ENCODE measurements at regions not wholly inside any gene's neighbourhood (a gene's known extent, or its start where the extent isn't known, plus 50 kb on each side); places are given as distances from the start of the nearest gene placed in this dataset.

GRCh38 chr5:87949676-87950631 is 318.7 kb downstream of the TMEM161B start:
- Histone ChIP-seq H3K36me3 (no peaks in the 10 kb centered on the region), H3K4me1 (no peaks in the 10 kb centered on the region), H3K27me3 (no peaks in the 10 kb centered on the region), H3K27ac (no peak overlapping the region), H3K9me3 (no peaks in the 10 kb centered on the region), H3K4me3 (no peak overlapping the region)
- intact Hi-C loops (cut with DNase I; ENCODE audit: low total_unique reads) (no loop called here), in situ Hi-C loops (cut with MboI; ENCODE audit: low pct_ligation_motif_present in 1 of 4, low pct_unique_long_range_greater_than_20kb in 1 of 4, low sequenced_read_pairs in 3 of 4) (no loop called here)
- WGBS, 2 donors (ENCODE audit: low coverage in 1 of 2): 52 to 60% methylated on average over 6 to 10 of the region's 10 CpGs
- TF ChIP-seq EP300 (IDR thresholded peaks at IDR 0.05; ENCODE audit: low read depth): no peak
- DNase-seq: no peak

DNA sequence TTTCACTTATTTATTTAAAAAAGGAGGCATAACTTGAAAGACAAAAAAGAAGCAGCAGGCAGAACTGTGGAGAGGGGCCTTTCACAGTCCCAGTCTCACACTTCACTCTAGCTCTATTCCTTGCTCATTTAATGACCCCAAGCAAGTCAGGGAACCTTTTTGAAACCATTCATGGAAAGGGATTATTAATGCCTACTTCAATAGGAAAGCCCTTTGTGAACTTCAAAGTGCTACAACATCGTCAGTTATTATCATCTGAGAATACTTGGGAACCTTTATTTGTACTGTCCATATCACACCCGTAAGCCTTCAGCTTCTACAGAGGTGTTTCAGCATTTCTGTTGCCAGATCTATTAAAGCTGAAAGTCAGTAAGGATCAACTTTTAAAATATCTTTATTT is 320.2 kb downstream of the TMEM161B start:
- DNase-seq: no peak
- H3K4me1 ChIP-seq: no peaks in the 10 kb centered on the region
- in situ Hi-C loops (cut with MboI; ENCODE audit: low pct_ligation_motif_present in 1 of 4, low pct_unique_long_range_greater_than_20kb in 1 of 4, low sequenced_read_pairs in 3 of 4) (no loop called here), intact Hi-C loops (cut with DNase I; ENCODE audit: low total_unique reads) (no loop called here)
- no peaks in the 10 kb centered on the region for H3K36me3 ChIP-seq
- H3K4me3 ChIP-seq: no peak overlapping the region
- H3K27me3 ChIP-seq: no peaks in the 10 kb centered on the region
- 62 to 79% methylated on average over 2 of the region's 2 CpGs for WGBS, 2 donors (ENCODE audit: low coverage in 1 of 2)
- H3K27ac ChIP-seq: no peak overlapping the region
- no peaks in the 10 kb centered on the region for H3K9me3 ChIP-seq
- no peak for TF ChIP-seq EP300 (IDR thresholded peaks at IDR 0.05; ENCODE audit: low read depth)
- TF ChIP-seq POLR2A (IDR thresholded peaks at IDR 0.05): no peak
- no peak for TF ChIP-seq POLR2AphosphoS5 (IDR thresholded peaks at IDR 0.05)
- TF ChIP-seq CTCF (IDR thresholded peaks at IDR 0.05): no peak

DNA sequence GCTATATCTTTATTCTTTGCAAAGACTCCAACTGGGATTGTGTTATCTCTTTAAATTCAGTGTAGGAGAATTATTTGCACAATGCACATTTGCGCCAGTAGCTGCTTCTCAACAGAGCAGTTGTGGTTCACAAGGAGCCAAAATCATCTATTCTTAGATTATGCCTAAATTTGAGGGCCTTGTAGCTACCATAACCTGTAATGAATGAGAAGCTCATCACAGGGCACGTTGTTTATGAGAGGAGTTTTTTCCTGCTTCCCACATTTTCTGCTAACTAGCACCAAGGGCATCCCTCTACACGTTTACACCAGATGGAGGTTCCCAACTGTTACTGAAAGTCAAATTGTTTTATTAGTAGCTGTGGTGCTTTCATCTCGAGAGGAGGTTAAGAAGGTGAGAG is 322.4 kb downstream of the TMEM161B start:
- TF ChIP-seq POLR2A (IDR thresholded peaks at IDR 0.05): no peak
- no peak for TF ChIP-seq CTCF (IDR thresholded peaks at IDR 0.05)
- no peak for DNase-seq
- intact Hi-C loops (cut with DNase I; ENCODE audit: low total_unique reads): no loop called here

DNA sequence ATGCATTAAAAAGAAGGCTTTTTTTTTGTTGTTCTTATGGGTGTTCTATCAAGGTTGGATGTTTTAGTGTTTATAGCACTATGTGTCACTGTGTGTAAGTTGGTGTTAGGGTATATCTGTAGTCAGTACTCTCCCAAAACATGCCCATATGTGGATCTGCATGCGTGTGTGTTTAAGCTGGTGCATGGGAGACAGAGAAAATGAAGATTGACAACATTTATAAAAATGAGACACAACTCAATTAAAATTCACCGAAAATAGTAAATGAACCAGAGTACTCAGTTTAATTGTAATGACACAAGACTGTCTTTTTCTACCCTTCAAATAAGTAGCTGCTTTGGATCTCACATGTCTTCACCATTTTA is 323.4 kb downstream of the TMEM161B start:
- Histone ChIP-seq H3K27ac (no peak overlapping the region), H3K27me3 (no peaks in the 10 kb centered on the region), H3K9me3 (no peaks in the 10 kb centered on the region), H3K4me1 (no peaks in the 10 kb centered on the region), H3K4me3 (no peak overlapping the region), H3K36me3 (no peaks in the 10 kb centered on the region)
- intact Hi-C loops (cut with DNase I; ENCODE audit: low total_unique reads): no loop called here
- TF ChIP-seq POLR2AphosphoS5 (IDR thresholded peaks at IDR 0.05) (no peak), CTCF (IDR thresholded peaks at IDR 0.05) (no peak), EP300 (IDR thresholded peaks at IDR 0.05; ENCODE audit: low read depth) (no peak)
- DNase-seq: no peak
- in situ Hi-C loops (cut with MboI; ENCODE audit: low pct_ligation_motif_present in 1 of 4, low pct_unique_long_range_greater_than_20kb in 1 of 4, low sequenced_read_pairs in 3 of 4): no loop called here
- 78 to 87% methylated on average over 2 of the region's 2 CpGs for WGBS, 2 donors (ENCODE audit: low coverage in 1 of 2)

More for the DNA sequence above, 322.4 kb downstream of the TMEM161B start:
- H3K4me1 ChIP-seq: no peaks in the 10 kb centered on the region
- H3K4me3 ChIP-seq: no peak overlapping the region
- no peaks in the 10 kb centered on the region for H3K36me3 ChIP-seq
- 33 to 36% methylated on average over 3 to 4 of the region's 4 CpGs for WGBS, 2 donors (ENCODE audit: low coverage in 1 of 2)
- H3K9me3 ChIP-seq: no peaks in the 10 kb centered on the region
- in situ Hi-C loops (cut with MboI; ENCODE audit: low pct_ligation_motif_present in 1 of 4, low pct_unique_long_range_greater_than_20kb in 1 of 4, low sequenced_read_pairs in 3 of 4): no loop called here
- no peaks in the 10 kb centered on the region for H3K27me3 ChIP-seq
- H3K27ac ChIP-seq: no peak overlapping the region
